ENCODE measurements at regions not wholly inside any gene's neighbourhood (a gene's known extent, or its start where the extent isn't known, plus 50 kb on each side); places are given as distances from the start of the nearest gene placed in this dataset.
A peak's percentile ranks its signal among the peaks of the same experiment; 100 is the strongest.

- H3K9me3 Mint-ChIP-seq: peaks cover 0 to 2% (median 0%) of the 10 kb centered on the region in 6 donors
- no peak overlapping the region for H3K27ac Mint-ChIP-seq
- no peaks in the 10 kb centered on the region for H3K36me3 Mint-ChIP-seq
- peaks cover 0 to 1% (median 0%) of the 10 kb centered on the region in 3 donors for H3K27me3 Mint-ChIP-seq (ENCODE audit: low read depth in 3 of 3)
- no peak for DNase-seq
- no peak overlapping the region for H3K4me3 Mint-ChIP-seq
- H3K4me1 Mint-ChIP-seq: no peaks in the 10 kb centered on the region
These were observed 393.7 kb upstream of the FANCL start for GRCh38 chr2:58634653-58635370.

DNA sequence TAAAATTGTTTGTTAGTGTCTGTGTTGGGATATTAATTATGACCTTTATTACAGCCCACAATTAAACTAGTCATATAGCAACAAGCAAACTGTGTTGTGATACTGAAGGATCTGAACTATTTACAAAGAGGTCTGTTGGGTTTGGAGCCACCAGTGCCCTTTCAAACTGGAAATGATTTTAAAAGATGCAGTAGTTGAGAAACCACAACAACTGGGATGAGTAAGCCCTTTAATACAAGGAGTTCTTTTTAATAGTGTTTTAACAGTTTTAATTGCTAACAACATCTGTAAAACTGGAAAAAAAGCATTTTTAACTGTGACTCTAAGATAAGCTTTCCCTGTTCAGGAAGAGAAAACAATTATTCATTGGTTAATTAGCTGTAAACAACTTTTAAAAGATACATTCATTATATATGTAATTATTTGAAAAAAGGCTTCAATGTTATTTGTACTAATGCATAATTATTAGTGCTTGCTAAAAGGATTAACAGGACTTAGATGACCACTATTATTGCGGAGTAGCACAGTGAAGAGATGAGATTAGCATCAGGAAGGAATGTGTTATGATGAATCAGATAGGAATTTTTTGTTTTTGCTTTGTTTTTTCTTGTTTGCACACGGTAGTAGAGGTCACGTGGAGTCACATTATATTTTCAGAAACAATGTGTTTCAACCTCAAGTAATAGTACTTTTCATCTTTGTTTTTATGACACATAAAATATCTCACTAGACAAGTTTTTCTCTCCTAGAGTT lies 392.7 kb upstream of the FANCL start:
- peaks cover 0 to 2% (median under 1%) of the 10 kb centered on the region in 6 donors for H3K9me3 Mint-ChIP-seq
- peaks cover 0 to 4% (median 0%) of the 10 kb centered on the region in 3 donors for H3K27me3 Mint-ChIP-seq (ENCODE audit: low read depth in 3 of 3)
- H3K36me3 Mint-ChIP-seq: no peaks in the 10 kb centered on the region
- no peaks in the 10 kb centered on the region for H3K4me1 Mint-ChIP-seq
- H3K27ac Mint-ChIP-seq: no peak overlapping the region
- no peak for DNase-seq
- no peak overlapping the region for H3K4me3 Mint-ChIP-seq

DNA sequence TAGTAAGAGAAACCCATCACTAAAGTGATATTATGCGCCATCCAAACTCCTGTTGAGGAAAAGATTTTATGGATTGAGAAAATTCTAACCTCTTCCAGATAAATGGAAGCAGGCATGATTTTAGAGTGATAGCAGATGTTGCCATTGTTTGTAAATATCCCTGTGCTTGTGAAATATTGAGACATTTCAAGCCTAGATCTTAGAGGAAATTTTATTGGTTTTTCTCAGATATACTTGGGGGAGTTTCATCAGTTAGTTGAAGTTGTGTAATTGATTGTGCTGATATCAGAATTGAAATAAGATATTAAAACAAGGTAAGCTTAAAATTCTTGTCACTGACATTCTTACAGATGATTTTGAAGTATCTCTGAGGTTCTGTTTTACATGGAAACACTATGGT lies 390.9 kb upstream of the FANCL start:
- Mint-ChIP-seq H3K36me3 (no peaks in the 10 kb centered on the region), H3K9me3 (peaks cover 0 to 5% (median under 1%) of the 10 kb centered on the region in 6 donors), H3K4me3 (no peak overlapping the region), H3K27ac (no peak overlapping the region), H3K27me3 (ENCODE audit: low read depth in 3 of 3) (peaks cover 0 to 4% (median 0%) of the 10 kb centered on the region in 3 donors), H3K4me1 (no peaks in the 10 kb centered on the region)
- DNase-seq: no peak

- Mint-ChIP-seq H3K36me3 (no peaks in the 10 kb centered on the region), H3K4me1 (no peaks in the 10 kb centered on the region), H3K27ac (no peak overlapping the region), H3K27me3 (ENCODE audit: low read depth in 3 of 3) (peaks cover 0 to 4% (median 0%) of the 10 kb centered on the region in 3 donors), H3K9me3 (peaks cover 0 to 14% (median under 1%) of the 10 kb centered on the region in 6 donors), H3K4me3 (no peak overlapping the region)
- no peak for DNase-seq
These were observed 388.5 kb upstream of the FANCL start for GRCh38 chr2:58629545-58630119.

- Mint-ChIP-seq H3K4me1 (peaks cover 0 to under 1% of the 10 kb centered on the region in 2 donors), H3K36me3 (no peaks in the 10 kb centered on the region), H3K27ac (no peak overlapping the region), H3K4me3 (no peak overlapping the region), H3K9me3 (peaks cover 0 to 3% (median 0%) of the 10 kb centered on the region in 6 donors), H3K27me3 (ENCODE audit: low read depth in 3 of 3) (peaks cover 0 to 2% (median 2%) of the 10 kb centered on the region in 3 donors)
- DNase-seq: no peak
These were observed 379.8 kb upstream of the FANCL start for GRCh38 chr2:58620896-58621295.

- H3K27ac Mint-ChIP-seq: no peak overlapping the region
These were observed 379.0 kb upstream of the FANCL start for GRCh38 chr2:58620093-58620492.

GRCh38 chr2:58616961-58617360 lies 375.8 kb upstream of the FANCL start:
- peaks cover 5 to 24% of the 10 kb centered on the region in 2 donors for H3K4me1 Mint-ChIP-seq
- no peak overlapping the region for H3K4me3 Mint-ChIP-seq
- no peaks in the 10 kb centered on the region for H3K36me3 Mint-ChIP-seq
- no peak overlapping the region for H3K27ac Mint-ChIP-seq
- peaks cover 0 to 3% (median 0%) of the 10 kb centered on the region in 6 donors for H3K9me3 Mint-ChIP-seq
- peaks cover 0 to 5% (median 2%) of the 10 kb centered on the region in 3 donors for H3K27me3 Mint-ChIP-seq (ENCODE audit: low read depth in 3 of 3)
- no peak for DNase-seq

More at GRCh38 chr2:58620093-58620492, 379.0 kb upstream of the FANCL start:
- H3K9me3 Mint-ChIP-seq: peaks cover 0 to 3% (median 0%) of the 10 kb centered on the region in 6 donors
- H3K4me1 Mint-ChIP-seq: peaks cover 1 to 8% of the 10 kb centered on the region in 2 donors
- H3K36me3 Mint-ChIP-seq: no peaks in the 10 kb centered on the region
- no peak overlapping the region for H3K4me3 Mint-ChIP-seq
- H3K27me3 Mint-ChIP-seq (ENCODE audit: low read depth in 3 of 3): peaks cover 0 to 5% (median 2%) of the 10 kb centered on the region in 3 donors
- DNase-seq: no peak

DNA sequence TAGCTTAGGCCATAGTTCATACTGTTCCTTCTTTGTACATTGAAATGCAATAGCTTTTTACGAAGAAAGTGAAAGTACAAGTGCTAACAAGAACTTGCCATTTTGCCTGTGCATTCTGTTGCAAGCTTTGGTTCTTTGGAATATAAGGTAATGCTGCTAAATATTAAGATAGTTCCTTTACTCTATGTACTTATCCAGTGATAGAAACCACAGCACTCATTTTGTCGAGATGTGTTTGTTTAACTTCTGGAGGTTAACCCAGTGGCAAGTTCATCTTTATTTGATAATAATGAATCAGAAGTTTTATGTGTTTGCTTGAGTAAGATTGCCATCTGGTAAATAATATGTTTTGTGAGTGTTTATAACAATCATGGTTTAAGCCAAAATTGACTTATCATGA lies 373.1 kb upstream of the FANCL start:
- H3K27ac Mint-ChIP-seq: no peak overlapping the region
- peak in 1 of 3 donors; percentile 11 for DNase-seq
- H3K27me3 Mint-ChIP-seq (ENCODE audit: low read depth in 3 of 3): peaks cover 0 to 5% (median 2%) of the 10 kb centered on the region in 3 donors
- H3K9me3 Mint-ChIP-seq: peaks cover 0 to under 1% (median 0%) of the 10 kb centered on the region in 6 donors
- peak overlapping the region; percentile 8 to 64 (median 52) for H3K4me3 Mint-ChIP-seq
- H3K4me1 Mint-ChIP-seq: peaks cover 5 to 24% of the 10 kb centered on the region in 2 donors
- H3K36me3 Mint-ChIP-seq: no peaks in the 10 kb centered on the region

DNA sequence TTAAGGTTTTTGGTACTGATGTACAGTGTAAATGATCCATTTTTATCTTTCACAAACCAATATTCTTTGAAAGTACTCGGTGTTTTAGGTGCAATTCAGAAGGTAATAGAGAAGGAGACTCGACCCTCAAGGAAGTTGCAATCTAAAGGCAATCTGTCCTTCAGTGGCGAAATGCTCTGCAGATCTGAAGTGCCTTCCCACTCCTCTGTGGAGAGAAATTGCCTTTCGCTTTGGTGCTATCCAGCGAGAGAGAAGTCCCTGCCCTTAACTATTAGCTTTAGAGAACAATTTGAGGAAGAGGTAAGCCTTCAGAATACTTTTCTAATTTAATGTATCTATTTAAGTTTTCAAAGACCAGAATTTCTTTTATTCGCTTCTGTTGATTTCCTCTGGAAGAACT lies 371.8 kb upstream of the FANCL start:
- H3K36me3 Mint-ChIP-seq: no peaks in the 10 kb centered on the region

GRCh38 chr2:58609326-58609725 lies 368.2 kb upstream of the FANCL start:
- no peaks in the 10 kb centered on the region for H3K9me3 Mint-ChIP-seq
- no peak overlapping the region for H3K27ac Mint-ChIP-seq
- peaks cover 2 to 8% of the 10 kb centered on the region in 2 donors for H3K4me1 Mint-ChIP-seq
- DNase-seq: no peak
- no peaks in the 10 kb centered on the region for H3K36me3 Mint-ChIP-seq
- H3K27me3 Mint-ChIP-seq (ENCODE audit: low read depth in 3 of 3): peaks cover 0 to 2% (median 0%) of the 10 kb centered on the region in 3 donors
- no peak overlapping the region for H3K4me3 Mint-ChIP-seq

More for the DNA sequence above, 371.8 kb upstream of the FANCL start:
- Mint-ChIP-seq H3K27ac (no peak overlapping the region), H3K4me1 (peaks cover 5 to 24% of the 10 kb centered on the region in 2 donors), H3K4me3 (peak overlapping the region in 1 of 5 donors; percentile 50), H3K27me3 (ENCODE audit: low read depth in 3 of 3) (peaks cover 0 to 5% (median 2%) of the 10 kb centered on the region in 3 donors), H3K9me3 (no peaks in the 10 kb centered on the region)
- DNase-seq: no peak

DNA sequence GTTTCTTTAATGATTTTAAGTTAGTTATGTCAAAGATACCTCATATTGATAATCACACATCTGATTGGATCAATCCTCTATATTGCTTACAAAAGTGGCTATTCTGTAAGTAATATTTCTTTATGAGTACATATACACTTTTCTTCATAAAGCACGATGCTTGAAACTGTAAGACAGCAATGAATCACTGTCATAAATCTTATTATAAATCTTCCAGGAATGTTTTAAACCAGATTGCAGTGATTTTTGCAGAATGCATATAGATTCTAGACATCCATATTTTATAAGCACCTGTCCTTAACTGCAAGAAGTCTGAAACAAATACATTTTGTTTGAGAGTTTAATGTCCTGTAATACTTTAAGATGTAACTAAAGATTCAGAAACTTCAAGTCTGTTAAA lies 367.0 kb upstream of the FANCL start:
- no peaks in the 10 kb centered on the region for H3K9me3 Mint-ChIP-seq
- H3K27ac Mint-ChIP-seq: no peak overlapping the region
- H3K4me1 Mint-ChIP-seq: no peaks in the 10 kb centered on the region
- no peaks in the 10 kb centered on the region for H3K36me3 Mint-ChIP-seq
- H3K27me3 Mint-ChIP-seq (ENCODE audit: low read depth in 3 of 3): peaks cover 0 to 2% (median 0%) of the 10 kb centered on the region in 3 donors
- H3K4me3 Mint-ChIP-seq: no peak overlapping the region
- no peak for DNase-seq

GRCh38 chr2:58607448-58607847 lies 366.3 kb upstream of the FANCL start:
- Mint-ChIP-seq H3K27ac (no peak overlapping the region), H3K4me1 (no peaks in the 10 kb centered on the region), H3K9me3 (no peaks in the 10 kb centered on the region), H3K36me3 (no peaks in the 10 kb centered on the region), H3K4me3 (no peak overlapping the region), H3K27me3 (ENCODE audit: low read depth in 3 of 3) (peaks cover 0 to 2% (median 0%) of the 10 kb centered on the region in 3 donors)
- DNase-seq: no peak

DNA sequence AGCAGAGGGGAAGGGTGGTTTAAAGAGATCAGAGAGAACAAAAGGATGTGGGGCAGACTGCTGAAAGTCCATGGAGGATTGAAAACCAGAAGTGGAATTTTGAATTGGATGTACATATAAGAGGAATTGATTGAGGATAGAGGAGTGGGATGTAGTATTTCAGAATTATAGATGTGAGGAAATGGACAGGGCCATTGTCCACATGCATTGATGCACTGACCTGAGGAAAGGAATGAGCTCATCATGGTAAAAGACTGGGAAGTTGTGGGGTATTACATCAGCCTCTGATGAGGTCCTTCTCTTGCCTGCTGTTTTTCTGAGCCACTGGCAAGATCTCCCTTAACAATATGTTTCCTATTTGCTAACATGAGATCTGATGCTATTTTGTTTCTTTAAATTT lies 365.7 kb upstream of the FANCL start:
- peaks cover 0 to 1% (median 0%) of the 10 kb centered on the region in 3 donors for H3K27me3 Mint-ChIP-seq (ENCODE audit: low read depth in 3 of 3)
- no peaks in the 10 kb centered on the region for H3K4me1 Mint-ChIP-seq
- no peak overlapping the region for H3K27ac Mint-ChIP-seq
- H3K36me3 Mint-ChIP-seq: no peaks in the 10 kb centered on the region
- no peak for DNase-seq
- no peaks in the 10 kb centered on the region for H3K9me3 Mint-ChIP-seq
- H3K4me3 Mint-ChIP-seq: no peak overlapping the region

GRCh38 chr2:58604096-58604495 lies 363.0 kb upstream of the FANCL start:
- peaks cover under 1 to 2% of the 10 kb centered on the region in 2 donors for H3K4me1 Mint-ChIP-seq
- no peaks in the 10 kb centered on the region for H3K27me3 Mint-ChIP-seq (ENCODE audit: low read depth in 3 of 3)
- no peak overlapping the region for H3K4me3 Mint-ChIP-seq
- H3K9me3 Mint-ChIP-seq: no peaks in the 10 kb centered on the region
- no peak for DNase-seq
- H3K36me3 Mint-ChIP-seq: peaks cover 0 to 7% (median 0%) of the 10 kb centered on the region in 3 donors
- H3K27ac Mint-ChIP-seq: no peak overlapping the region

Measured in immature natural killer cell (primary cell).